GM23338 (cell line): ENCODE measurements at regions not wholly inside any gene's neighbourhood (a gene's known extent, or its start where the extent isn't known, plus 50 kb on each side); places are given as distances from the start of the nearest gene placed in this dataset.

ENCODE experiments used
- ATAC-seq: fragments of 200-7000 bp; cut with Tn5 transposase; 3 replicates; pipeline ENCODE4 v1.9.1; 2020
- DNase-seq: peaks from one replicate; pipeline ENCODE4 v3.0.0-alpha.2; 2015; ENCODE audit warnings: low spot score
- H2AFZ ChIP-seq: fragments of 200-600 bp; sonication (generic); 2 replicates; pipeline ENCODE4 v1.8.0; 2016; ENCODE audit warnings: antibody characterized with exemption, mild to moderate bottlenecking, moderate library complexity
- H3F3A ChIP-seq: fragments of 200-600 bp; sonication (generic); replicated peaks from 2 replicates; pipeline ENCODE4 v1.8.0; 2017; ENCODE audit warnings: antibody characterized with exemption, mixed run types, low read depth
- H3K27ac ChIP-seq: fragments of 200-600 bp; sonication (generic); 2 replicates; pipeline ENCODE4 v1.6.1; 2016; ENCODE audit warnings: low read depth
- H3K27me3 ChIP-seq: fragments of 200-600 bp; sonication (generic); 2 replicates; pipeline ENCODE4 v1.8.0; 2016; ENCODE audit warnings: mild to moderate bottlenecking, mixed run types, moderate library complexity; ENCODE audit not compliant: insufficient read depth
- H3K36me3 ChIP-seq: fragments of 200-600 bp; sonication (generic); 2 replicates; pipeline ENCODE4 v1.8.0; 2016; ENCODE audit warnings: mild to moderate bottlenecking; ENCODE audit not compliant: insufficient read depth
- H3K4me1 ChIP-seq: fragments of 200-600 bp; sonication (generic); 2 replicates; pipeline ENCODE4 v1.8.0; 2016; ENCODE audit warnings: mild to moderate bottlenecking, moderate library complexity; ENCODE audit not compliant: insufficient read depth
- H3K4me2 ChIP-seq: fragments of 200-600 bp; sonication (generic); 2 replicates; pipeline ENCODE4 v1.7.1; 2017; ENCODE audit warnings: mixed run types
- H3K4me3 ChIP-seq: fragments of 200-600 bp; sonication (generic); 2 replicates; pipeline ENCODE4 v1.6.1; 2016; ENCODE audit warnings: mixed run types
- H3K79me2 ChIP-seq: fragments of 200-600 bp; sonication (generic); replicated peaks from 2 replicates; pipeline ENCODE4 v1.8.0; 2017; ENCODE audit warnings: mild to moderate bottlenecking; ENCODE audit not compliant: insufficient read depth
- H3K9me2 ChIP-seq: fragments of 200-600 bp; sonication (generic); 2 replicates; pipeline ENCODE4 v1.8.0; 2017; ENCODE audit not compliant: insufficient read depth
- H4K20me1 ChIP-seq: fragments of 200-600 bp; sonication (generic); replicated peaks from 2 replicates; pipeline ENCODE4 v1.8.0; 2017; ENCODE audit warnings: mild to moderate bottlenecking; ENCODE audit not compliant: insufficient read depth
- H3K27ac Mint-ChIP-seq: 2 replicates; pipeline ENCODE4 v1.8.0; 2020; ENCODE audit warnings: inconsistent platforms, mild to moderate bottlenecking, moderate library complexity, mixed read lengths
- H3K27me3 Mint-ChIP-seq: 3 replicates; pipeline ENCODE4 v1.8.0; 2022; ENCODE audit warnings: low read depth, mild to moderate bottlenecking, moderate library complexity, mixed read lengths, inconsistent platforms; ENCODE audit not compliant: insufficient read depth, poor library complexity
- H3K36me3 Mint-ChIP-seq: 3 replicates; pipeline ENCODE4 v1.8.0; 2021; ENCODE audit warnings: low read depth, mild to moderate bottlenecking, inconsistent platforms, moderate library complexity, mixed read lengths
- H3K4me1 Mint-ChIP-seq: 3 replicates; pipeline ENCODE4 v1.8.0; 2020; ENCODE audit warnings: mild to moderate bottlenecking, inconsistent platforms, mixed read lengths
- H3K4me3 Mint-ChIP-seq: 3 replicates; pipeline ENCODE4 v1.8.0; 2021; ENCODE audit warnings: moderate library complexity, mild to moderate bottlenecking, inconsistent platforms, mixed read lengths
- H3K9me3 Mint-ChIP-seq: 3 replicates; pipeline ENCODE4 v1.8.0; 2020; ENCODE audit warnings: moderate library complexity, mild to moderate bottlenecking, inconsistent platforms, mixed read lengths
- CREB1 ChIP-seq: fragments of 250-450 bp; sonication (Bioruptor Pico); IDR thresholded peaks from 2 replicates; pipeline ENCODE4 v1.5.0; 2020; ENCODE audit warnings: low read depth, mild to moderate bottlenecking, moderate library complexity
- POLR2AphosphoS5 ChIP-seq: IDR thresholded peaks from 2 replicates; pipeline ENCODE4 v1.6.1; 2016; ENCODE audit warnings: antibody characterized with exemption, low read depth
- REST ChIP-seq: IDR thresholded peaks from one replicate; pipeline ENCODE4 v1.6.1; 2018; ENCODE audit warnings: antibody characterized with exemption; ENCODE audit not compliant: unreplicated experiment
- ZNF462 ChIP-seq: fragments of 250-450 bp; sonication (Bioruptor Pico); IDR thresholded peaks from 2 replicates; pipeline ENCODE4 v1.5.0; 2020; ENCODE audit warnings: mild to moderate bottlenecking, moderate library complexity
- TF ChIP-seq, protein P1 (sequence below), 2 experiments: fragments of 200-600 bp in 1 of 2; sonication (generic) in 1 of 2; conservative IDR thresholded peaks; 2 replicates each; pipeline versions ENCODE4 v1.5.1 to v1.6.1; 2016 to 2017; ENCODE audit warnings: antibody characterized with exemption in 2 of 2, low read depth in 2 of 2, mild to moderate bottlenecking in 2 of 2, moderate library complexity in 1 of 2
- TF ChIP-seq, protein P2 (sequence below): IDR thresholded peaks from 2 replicates; pipeline ENCODE4 v1.6.1; 2016; ENCODE audit warnings: antibody characterized with exemption

GRCh38 chr9:20054734-20055133, 265.9 kb upstream of the SLC24A2 start:
- TF ChIP-seq REST = no peak
- no peak for TF ChIP-seq POLR2AphosphoS5
- TF ChIP-seq ZNF462 (CRISPR knock-in tag) = no peak
- no peak for TF ChIP-seq CREB1 (CRISPR knock-in tag)
- TF ChIP-seq, protein P1, sequence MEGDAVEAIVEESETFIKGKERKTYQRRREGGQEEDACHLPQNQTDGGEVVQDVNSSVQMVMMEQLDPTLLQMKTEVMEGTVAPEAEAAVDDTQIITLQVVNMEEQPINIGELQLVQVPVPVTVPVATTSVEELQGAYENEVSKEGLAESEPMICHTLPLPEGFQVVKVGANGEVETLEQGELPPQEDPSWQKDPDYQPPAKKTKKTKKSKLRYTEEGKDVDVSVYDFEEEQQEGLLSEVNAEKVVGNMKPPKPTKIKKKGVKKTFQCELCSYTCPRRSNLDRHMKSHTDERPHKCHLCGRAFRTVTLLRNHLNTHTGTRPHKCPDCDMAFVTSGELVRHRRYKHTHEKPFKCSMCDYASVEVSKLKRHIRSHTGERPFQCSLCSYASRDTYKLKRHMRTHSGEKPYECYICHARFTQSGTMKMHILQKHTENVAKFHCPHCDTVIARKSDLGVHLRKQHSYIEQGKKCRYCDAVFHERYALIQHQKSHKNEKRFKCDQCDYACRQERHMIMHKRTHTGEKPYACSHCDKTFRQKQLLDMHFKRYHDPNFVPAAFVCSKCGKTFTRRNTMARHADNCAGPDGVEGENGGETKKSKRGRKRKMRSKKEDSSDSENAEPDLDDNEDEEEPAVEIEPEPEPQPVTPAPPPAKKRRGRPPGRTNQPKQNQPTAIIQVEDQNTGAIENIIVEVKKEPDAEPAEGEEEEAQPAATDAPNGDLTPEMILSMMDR (conservative IDR thresholded peaks at IDR 0.05; ENCODE audit: low read depth in 2 of 2) = no peak
- TF ChIP-seq, protein P2, sequence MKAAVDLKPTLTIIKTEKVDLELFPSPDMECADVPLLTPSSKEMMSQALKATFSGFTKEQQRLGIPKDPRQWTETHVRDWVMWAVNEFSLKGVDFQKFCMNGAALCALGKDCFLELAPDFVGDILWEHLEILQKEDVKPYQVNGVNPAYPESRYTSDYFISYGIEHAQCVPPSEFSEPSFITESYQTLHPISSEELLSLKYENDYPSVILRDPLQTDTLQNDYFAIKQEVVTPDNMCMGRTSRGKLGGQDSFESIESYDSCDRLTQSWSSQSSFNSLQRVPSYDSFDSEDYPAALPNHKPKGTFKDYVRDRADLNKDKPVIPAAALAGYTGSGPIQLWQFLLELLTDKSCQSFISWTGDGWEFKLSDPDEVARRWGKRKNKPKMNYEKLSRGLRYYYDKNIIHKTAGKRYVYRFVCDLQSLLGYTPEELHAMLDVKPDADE = no peak
- H3K9me2 ChIP-seq = peaks cover 3% of the 10 kb centered on the region; the same call in 1 of the 2 replicates
- no peak overlapping the region for H3K4me2 ChIP-seq
- no peak overlapping the region for H2AFZ ChIP-seq
- Mint-ChIP-seq H3K27me3 (no peaks in the 10 kb centered on the region), H3K9me3 (no peaks in the 10 kb centered on the region), H3K27ac (no peak overlapping the region), H3K4me1 (peaks cover 4% of the 10 kb centered on the region; the same call in 1 of the 3 replicates), H3K4me3 (no peak overlapping the region), H3K36me3 (no peaks in the 10 kb centered on the region)
- H3F3A ChIP-seq = no peaks in the 10 kb centered on the region
- no peaks in the 10 kb centered on the region for H3K4me1 ChIP-seq
- no peak overlapping the region for H3K4me3 ChIP-seq
- H3K36me3 ChIP-seq = no peaks in the 10 kb centered on the region
- DNase-seq (no peak), ATAC-seq (no peak)
- no peaks in the 10 kb centered on the region for H3K79me2 ChIP-seq
- no peaks in the 10 kb centered on the region for H4K20me1 ChIP-seq
- no peak overlapping the region for H3K27ac ChIP-seq
- no peaks in the 10 kb centered on the region for H3K27me3 ChIP-seq
